Calu3 (cell line): ENCODE measurements at regions not wholly inside any gene's neighbourhood (a gene's known extent, or its start where the extent isn't known, plus 50 kb on each side); places are given as distances from the start of the nearest gene placed in this dataset.

ENCODE experiments used
- BruUV-seq: library from RNA; stranded (reverse); fragments of 400-500 nt; replicated peaks from 2 replicates; lab custom pipeline; 2021; lab: Mats Ljungman, UMichigan
- CTCF ChIA-PET: fragments of 300-600 bp; sonication (Branson Sonifier 250); formaldehyde crosslinking; loops from one replicate; lab custom pipeline; 2022; ENCODE audit warnings: antibody characterized with exemption; lab: Charles Lee
- DNase-seq: peaks from one replicate; pipeline ENCODE4 v3.0.0; 2022
- H3K27ac Mint-ChIP-seq: one replicate; pipeline ENCODE4 v1.8.0; 2022; ENCODE audit warnings: mixed read lengths; ENCODE audit not compliant: unreplicated experiment
- H3K27me3 Mint-ChIP-seq: one replicate; pipeline ENCODE4 v1.8.0; 2022; ENCODE audit warnings: mixed read lengths; ENCODE audit not compliant: unreplicated experiment
- H3K36me3 Mint-ChIP-seq: one replicate; pipeline ENCODE4 v1.8.0; 2022; ENCODE audit warnings: mild to moderate bottlenecking, moderate library complexity, mixed read lengths; ENCODE audit not compliant: insufficient read depth, unreplicated experiment
- H3K4me1 Mint-ChIP-seq: one replicate; pipeline ENCODE4 v1.8.0; 2022; ENCODE audit warnings: mild to moderate bottlenecking, low read depth, mixed read lengths; ENCODE audit not compliant: unreplicated experiment
- H3K4me3 Mint-ChIP-seq: one replicate; pipeline ENCODE4 v1.8.0; 2022; ENCODE audit warnings: mild to moderate bottlenecking, low read depth, moderate library complexity, mixed read lengths; ENCODE audit not compliant: unreplicated experiment
- H3K9me3 Mint-ChIP-seq: one replicate; pipeline ENCODE4 v1.8.0; 2022; ENCODE audit warnings: low read depth, mixed read lengths; ENCODE audit not compliant: unreplicated experiment
- intact Hi-C: fragments of 100-400 bp; cut with micrococcal nuclease; formaldehyde crosslinking; loops from one replicate; pipeline ENCODE4 v1.10.0; 2022; ENCODE audit not compliant: unreplicated experiment
- TF ChIP-seq, protein P1 (sequence below): fragments of 200-600 bp; IDR thresholded peaks from one replicate; pipeline ENCODE4 v1.8.0; 2022; ENCODE audit warnings: antibody characterized with exemption; ENCODE audit not compliant: unreplicated experiment

DNA sequence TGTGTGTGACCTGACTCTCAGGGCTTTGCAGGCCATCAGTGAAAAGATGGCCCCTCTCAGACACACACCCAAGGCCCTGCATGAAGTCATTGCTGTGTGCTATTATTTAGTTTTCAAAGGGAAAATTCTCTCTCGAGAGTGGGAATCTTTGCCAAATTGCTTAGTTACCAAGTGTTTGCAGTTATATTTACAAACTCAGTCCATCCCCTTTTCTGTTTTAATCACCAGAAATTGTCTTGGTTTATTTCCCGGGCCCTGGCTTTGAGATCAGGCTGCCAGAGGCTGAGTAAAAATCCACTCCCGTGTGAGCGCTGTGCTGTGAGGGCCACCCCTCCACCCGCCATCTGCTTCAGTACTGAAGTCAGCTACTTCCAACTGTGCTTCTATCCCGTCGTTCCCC lies 163.1 kb downstream of the SOD2 start:
- CTCF ChIA-PET: no interaction called here

DNA sequence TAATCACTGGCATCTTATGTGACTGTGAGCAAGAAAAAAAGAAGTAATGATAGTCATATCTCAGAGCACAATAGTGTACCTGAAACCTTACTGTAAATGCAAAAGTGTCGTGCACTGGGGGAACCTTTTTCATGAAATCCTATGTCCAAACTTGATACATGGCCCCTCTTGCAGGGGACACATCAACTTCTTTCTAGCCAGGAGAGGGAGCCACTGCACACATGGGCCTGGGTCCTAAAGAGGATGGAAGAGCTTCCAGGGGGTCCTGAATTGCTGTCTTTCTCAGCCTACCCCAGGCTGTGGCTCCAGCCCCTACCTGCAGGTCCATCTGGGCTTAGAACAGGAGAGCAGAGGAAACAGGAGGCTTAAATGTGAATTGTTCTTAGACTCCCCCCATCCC lies 165.7 kb downstream of the SOD2 start:
- no peaks in the 10 kb centered on the region for H3K36me3 Mint-ChIP-seq
- DNase-seq: no peak
- TF ChIP-seq, protein P1, sequence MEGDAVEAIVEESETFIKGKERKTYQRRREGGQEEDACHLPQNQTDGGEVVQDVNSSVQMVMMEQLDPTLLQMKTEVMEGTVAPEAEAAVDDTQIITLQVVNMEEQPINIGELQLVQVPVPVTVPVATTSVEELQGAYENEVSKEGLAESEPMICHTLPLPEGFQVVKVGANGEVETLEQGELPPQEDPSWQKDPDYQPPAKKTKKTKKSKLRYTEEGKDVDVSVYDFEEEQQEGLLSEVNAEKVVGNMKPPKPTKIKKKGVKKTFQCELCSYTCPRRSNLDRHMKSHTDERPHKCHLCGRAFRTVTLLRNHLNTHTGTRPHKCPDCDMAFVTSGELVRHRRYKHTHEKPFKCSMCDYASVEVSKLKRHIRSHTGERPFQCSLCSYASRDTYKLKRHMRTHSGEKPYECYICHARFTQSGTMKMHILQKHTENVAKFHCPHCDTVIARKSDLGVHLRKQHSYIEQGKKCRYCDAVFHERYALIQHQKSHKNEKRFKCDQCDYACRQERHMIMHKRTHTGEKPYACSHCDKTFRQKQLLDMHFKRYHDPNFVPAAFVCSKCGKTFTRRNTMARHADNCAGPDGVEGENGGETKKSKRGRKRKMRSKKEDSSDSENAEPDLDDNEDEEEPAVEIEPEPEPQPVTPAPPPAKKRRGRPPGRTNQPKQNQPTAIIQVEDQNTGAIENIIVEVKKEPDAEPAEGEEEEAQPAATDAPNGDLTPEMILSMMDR: no peak
- no TSS peak for BruUV-seq
- intact Hi-C loops: no loop called here
- H3K9me3 Mint-ChIP-seq: no peaks in the 10 kb centered on the region
- CTCF ChIA-PET: no interaction called here
- no peak overlapping the region for H3K27ac Mint-ChIP-seq
- H3K4me3 Mint-ChIP-seq: no peak overlapping the region
- no peaks in the 10 kb centered on the region for H3K4me1 Mint-ChIP-seq
- H3K27me3 Mint-ChIP-seq: peaks cover 39% of the 10 kb centered on the region

More for the DNA sequence above, 163.1 kb downstream of the SOD2 start:
- intact Hi-C loops: no loop called here
- no peak for DNase-seq
- Mint-ChIP-seq H3K27ac (no peak overlapping the region), H3K27me3 (peaks cover 14% of the 10 kb centered on the region), H3K9me3 (no peaks in the 10 kb centered on the region), H3K36me3 (no peaks in the 10 kb centered on the region), H3K4me1 (no peaks in the 10 kb centered on the region), H3K4me3 (no peak overlapping the region)
- TF ChIP-seq, protein P1: no peak
- BruUV-seq: no TSS peak

DNA sequence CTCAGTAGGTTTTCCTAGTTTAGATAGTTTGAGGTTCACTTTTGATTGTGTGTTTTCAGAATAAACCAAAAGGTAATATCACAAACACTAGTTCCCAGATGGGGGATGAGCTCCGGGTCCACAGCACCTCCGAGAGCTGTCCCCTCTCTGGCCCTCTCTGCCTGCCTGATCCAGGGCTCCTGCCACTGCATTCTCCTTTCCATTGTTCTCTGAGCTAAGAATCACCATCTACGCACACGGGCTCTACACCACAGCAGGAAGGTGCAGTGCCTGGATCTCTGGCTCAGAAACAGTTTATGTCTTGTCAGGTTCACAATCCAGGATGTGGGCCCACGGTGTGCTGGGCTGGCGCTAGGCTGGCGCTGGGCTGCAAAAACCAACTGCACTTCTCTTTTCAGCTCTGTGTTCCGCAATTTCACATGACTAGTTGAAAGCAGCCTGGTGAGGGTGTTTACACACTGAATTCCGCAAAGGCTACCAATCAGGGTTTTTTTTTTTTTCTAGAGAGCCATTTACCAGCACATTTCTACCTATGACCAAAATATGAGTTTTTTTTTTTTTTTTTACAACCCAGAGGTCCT lies 167.5 kb downstream of the SOD2 start:
- TF ChIP-seq, protein P1: no peak
- no TSS peak for BruUV-seq
- no peak for DNase-seq
- intact Hi-C loops: no loop called here
- Mint-ChIP-seq H3K27me3 (peaks cover 43% of the 10 kb centered on the region), H3K27ac (no peak overlapping the region), H3K4me3 (no peak overlapping the region), H3K36me3 (no peaks in the 10 kb centered on the region), H3K4me1 (no peaks in the 10 kb centered on the region), H3K9me3 (no peaks in the 10 kb centered on the region)
- CTCF ChIA-PET: no interaction called here

DNA sequence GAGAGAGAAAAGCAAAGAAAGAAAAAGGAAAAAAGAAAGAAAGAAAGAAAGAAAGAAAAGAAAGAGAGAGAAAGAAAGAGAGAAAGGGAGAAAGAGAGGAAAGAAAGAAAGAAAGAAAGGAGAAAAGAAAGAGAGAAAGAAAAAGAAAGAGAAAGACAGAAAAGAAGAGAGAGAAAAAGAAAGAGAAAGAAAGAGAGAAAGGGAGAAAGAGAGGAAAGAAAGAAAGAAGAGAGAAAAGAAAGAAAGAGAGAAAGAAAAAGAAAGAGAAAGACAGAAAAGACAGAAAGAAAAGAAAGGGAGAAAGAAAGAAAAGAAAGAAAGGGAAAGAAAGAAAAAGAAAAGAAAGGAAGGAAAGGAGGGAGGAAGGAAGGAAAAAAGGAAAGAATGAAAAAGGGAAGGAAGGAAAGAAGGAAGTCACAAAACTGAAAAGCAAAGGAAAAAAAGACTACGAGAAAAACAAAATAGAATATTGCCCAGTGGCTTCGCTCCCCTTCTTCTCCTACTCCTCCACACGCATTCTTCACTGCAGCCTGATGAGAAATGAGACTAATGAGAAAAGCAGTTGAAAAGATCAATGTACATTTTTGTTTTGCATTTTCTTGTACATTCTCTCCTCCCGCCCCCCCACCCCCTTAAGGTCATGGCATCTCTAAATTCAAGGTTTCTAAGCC lies 170.0 kb downstream of the SOD2 start:
- no peak for DNase-seq
- TF ChIP-seq, protein P1: no peak
- no peaks in the 10 kb centered on the region for H3K9me3 Mint-ChIP-seq
- BruUV-seq: no TSS peak
- no peak overlapping the region for H3K27ac Mint-ChIP-seq
- H3K27me3 Mint-ChIP-seq: peaks cover 57% of the 10 kb centered on the region
- no peak overlapping the region for H3K4me3 Mint-ChIP-seq
- intact Hi-C loops: no loop called here
- no peaks in the 10 kb centered on the region for H3K4me1 Mint-ChIP-seq
- no peaks in the 10 kb centered on the region for H3K36me3 Mint-ChIP-seq
- CTCF ChIA-PET: no interaction called here
